ENCODE measurements at regions not wholly inside any gene's neighbourhood (a gene's known extent, or its start where the extent isn't known, plus 50 kb on each side); places are given as distances from the start of the nearest gene placed in this dataset.
"Not testable (repeated sequence)": the region's sequence is repeated elsewhere in the genome, so short reads cannot be mapped to it uniquely, and the experiment has no call there.

DNA sequence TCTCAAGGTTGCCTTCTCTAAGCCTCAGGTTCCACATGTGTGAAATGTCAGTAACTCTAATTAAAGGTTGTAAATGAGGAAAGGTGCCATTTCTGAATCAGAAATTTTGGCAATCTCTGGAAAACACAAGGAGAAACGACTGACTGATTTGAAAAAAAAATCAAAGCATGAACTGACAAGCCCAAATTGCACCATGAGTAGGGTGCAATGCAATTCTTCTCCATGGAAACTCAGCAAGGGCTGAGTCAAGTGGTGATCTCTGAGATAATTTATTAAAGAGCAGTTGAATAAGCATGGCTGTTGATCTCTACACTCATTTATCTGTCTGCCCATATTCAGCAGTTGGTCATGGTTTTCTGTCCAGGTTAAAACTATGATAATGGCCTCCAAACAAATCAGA lies 201.6 kb upstream of the CMC1 start:
- no peak for DNase-seq

DNA sequence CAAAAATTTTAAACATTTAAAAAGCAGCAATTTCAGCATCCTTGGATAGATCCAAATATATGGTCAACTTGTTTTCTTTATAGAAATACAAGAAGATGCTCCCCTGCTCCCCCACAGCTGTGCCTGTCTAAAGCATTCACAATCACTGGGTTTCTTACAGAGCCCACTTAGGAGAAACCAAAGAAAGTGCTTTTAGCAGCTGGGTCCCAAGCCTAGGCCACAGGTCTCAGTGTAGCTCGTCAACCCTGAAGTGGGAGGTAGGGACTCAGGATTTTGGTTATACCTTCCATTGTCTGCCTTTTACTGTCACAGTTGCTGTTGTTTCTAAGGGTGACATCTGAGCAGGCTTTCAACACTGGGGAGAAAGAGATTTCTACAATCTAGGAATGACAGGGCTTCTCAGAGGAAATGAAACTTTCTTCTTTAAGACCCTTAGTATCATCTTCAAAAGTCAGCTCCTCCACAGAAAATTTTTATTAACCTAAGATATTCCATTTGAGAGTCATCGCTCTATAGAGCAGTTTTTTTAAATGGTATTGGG lies 199.3 kb upstream of the CMC1 start:
- no peak for DNase-seq

DNA sequence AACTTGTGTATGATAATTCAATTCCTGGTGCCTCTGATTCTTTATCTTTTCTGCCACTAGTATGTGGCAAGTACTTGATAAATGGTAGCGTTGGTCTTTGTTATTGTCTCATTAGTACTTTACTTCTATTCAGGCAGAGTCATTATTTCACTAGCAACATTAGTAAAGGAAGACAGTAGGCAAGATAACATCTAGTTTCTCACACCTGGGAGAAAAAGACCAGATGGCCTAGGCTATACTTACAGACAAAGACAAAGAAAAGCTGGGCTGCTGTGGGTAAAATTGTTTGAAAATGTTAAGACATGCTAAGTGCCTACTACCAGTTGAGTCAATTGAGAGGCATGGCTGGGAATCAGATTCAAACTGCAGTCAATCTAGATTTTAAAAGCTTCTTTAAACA lies 198.7 kb upstream of the CMC1 start:
- DNase-seq, result no peak

DNA sequence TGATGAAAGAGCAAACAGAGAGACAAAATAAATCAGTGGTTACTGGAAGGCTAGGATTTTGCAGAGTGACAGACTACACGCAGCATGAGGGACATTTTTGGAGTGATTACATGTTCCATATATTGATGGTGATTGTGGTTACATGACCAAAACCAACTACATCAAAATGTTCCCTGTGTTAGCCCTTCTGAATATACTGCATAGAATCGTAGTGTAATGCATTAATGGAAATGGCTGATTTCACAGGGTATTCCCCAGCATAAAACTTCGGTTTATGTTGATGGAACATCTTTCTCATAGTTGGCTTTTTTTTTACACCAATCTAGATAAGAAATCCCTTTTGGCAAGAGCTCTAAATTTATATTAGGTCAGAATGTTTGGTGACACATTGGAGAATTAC lies 191.3 kb upstream of the CMC1 start:
- DNase-seq, result no peak

DNA sequence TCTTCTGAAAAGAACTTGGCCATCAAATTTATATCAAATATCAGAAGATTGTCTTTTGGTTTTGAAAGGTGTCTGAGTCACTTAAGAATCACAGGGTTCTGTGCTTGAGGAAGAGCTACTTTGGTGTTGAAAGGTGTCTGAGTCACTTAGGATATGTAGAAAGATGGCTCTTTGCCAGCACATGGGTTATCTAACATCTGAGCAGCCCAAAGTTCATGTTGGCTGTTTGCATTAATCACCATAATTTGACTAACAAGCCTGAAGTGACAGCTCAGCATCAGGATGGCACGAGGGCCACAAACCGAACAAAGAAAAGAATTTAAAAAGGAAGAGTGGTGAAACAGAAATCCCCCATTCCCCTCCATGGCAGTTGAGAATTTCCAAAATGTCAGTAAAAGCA lies 190.5 kb upstream of the CMC1 start:
- DNase-seq, result no peak

DNA sequence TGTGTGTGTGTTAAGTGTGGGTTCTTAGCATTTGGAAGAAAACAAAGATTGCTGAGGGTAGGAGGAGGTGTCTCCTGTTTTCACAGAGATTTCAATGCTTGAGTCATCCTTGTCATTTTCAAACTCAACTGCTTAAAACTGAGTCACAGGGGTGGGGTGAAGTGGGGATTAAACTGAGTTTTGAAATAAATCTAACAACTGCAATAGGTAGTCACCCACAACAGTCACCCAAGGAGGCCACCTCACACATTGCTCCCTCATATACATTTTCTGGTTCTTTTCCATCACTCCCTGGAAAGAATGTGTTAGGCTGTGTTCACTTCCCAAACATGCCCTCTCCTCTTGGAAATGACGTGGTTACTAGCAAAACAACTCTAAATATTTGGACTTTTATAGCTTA lies 187.7 kb upstream of the CMC1 start:
- DNase-seq, result no peak

DNA sequence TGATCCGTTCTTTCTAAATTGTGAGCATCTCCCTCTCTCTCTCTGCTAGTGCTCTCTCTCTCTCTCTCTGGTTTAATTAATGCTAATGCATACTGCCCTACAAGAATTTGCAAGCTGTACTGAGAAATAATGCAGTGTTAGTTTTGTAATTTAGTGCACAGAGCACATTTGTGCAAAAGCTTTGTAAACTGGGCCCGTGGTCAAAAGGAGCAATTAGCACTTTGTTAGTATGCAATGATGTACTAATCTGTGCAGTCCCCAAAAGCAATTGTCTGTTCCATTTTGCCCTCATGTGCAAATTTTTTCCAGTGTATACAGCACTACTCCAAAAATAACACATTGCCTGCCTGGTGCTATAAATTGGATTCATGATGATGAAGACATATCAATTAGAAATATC lies 184.6 kb upstream of the CMC1 start:
- no peak for DNase-seq

DNA sequence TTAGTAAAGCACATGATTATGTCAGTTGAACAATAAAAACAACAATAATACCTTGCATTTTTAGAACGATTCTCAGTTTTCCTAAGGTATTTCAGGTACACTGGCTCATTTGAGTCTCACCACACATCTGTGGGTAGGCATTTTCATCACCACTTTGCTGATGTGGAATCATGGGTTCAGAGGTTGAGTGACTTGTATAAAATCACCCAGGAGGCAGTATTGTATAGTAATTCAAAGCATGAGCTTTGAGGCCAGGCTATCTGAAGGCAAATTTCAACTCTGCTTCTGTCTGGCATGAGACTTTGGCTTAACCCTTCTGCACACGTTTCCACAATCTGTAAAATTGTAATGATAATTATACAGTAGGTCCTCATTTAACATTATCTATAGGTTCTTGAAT lies 183.9 kb upstream of the CMC1 start:
- no peak for DNase-seq

DNA sequence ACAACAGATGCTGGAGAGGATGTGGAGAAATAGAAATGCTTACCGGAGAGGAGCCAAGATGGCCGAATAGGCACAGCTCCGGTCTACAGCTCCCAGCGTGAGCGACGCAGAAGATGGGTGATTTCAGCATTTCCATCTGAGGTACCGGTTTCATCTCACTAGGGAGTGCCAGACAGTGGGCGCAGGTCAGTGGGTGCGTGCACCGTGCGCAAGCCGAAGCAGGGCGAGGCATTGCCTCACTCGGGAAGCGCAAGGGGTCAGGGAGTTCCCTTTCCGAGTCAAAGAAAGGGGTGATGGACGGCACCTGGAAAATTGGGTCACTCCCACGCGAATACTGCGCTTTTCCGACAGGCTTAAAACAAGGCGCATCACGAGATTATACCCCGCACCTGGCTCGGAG lies 182.2 kb upstream of the CMC1 start:
- DNase-seq, result not testable (repeated sequence)

DNA sequence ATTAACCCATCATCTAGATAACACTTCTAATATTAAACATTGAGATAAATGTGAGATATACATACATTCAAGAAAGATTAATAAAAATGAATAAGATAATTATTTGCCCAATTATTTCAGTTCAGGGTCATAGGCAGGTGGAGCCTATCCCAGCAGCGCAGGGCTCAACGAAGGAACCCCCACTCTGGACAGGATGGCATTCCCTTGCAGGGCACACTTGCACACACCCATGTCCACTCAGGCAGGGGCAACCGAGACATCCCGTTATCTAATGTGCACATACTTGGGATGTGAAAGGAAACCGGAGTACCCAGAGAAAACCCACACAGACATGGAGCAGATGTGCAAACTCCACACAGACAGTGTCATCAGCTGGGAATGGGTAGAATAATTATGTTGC lies 175.4 kb upstream of the CMC1 start:
- DNase-seq, result no peak

DNA sequence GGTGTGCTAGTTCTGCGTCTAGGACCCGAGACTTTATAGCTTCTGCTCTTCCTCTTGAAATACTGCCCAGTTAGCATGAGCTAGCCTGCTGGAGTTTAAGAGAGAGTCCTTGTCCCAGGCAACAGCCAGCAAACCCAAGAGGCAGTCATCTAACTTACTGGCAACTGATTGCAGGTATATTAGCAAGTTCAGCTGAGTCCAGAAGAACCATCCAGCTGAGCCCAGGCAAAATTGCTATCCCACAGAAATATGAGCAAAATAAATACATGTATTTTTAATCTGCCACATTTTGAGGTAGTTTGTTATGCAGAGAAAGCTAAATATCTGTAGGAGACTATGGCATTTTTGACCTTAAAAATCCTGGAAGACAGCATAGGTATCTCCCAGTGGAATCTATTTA lies 174.4 kb upstream of the CMC1 start:
- no peak for DNase-seq

DNA sequence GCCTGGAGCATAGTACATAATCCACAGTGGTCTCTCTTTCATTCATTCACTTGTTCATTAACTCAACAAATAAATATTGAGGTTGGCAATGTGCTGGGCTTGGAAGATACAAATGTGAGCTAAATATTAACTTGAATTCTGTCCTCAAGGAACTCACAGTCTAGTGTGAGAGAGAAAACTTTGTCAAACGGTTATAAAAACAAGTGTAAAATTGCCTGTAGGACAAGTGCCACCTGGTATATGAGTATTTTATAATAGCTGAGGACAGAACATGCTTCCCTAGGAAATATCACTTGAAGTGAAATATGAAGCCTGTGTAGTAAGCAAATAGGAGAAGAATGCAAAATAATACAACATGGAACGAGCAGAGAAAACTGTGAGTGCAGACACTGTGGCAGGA lies 173.1 kb upstream of the CMC1 start:
- DNase-seq, result no peak

DNA sequence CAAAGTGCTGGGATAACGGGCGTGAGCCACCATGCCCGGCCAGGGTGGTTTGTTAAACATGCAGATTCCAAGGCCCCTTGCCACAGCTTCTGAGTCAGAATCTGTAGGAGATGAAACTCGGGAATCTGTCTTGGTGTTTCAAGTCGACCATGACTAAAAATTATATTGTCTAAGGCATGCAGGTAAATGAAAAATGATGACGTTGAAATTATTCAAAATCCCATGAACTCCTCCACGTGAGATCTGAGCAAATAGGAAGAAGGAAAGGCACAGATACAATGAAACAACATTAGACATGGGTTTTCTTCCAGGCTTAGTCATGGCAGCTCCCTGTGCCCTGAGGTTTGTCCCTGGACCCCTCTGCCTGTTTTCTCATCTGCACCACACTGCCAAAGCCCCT lies 172.0 kb upstream of the CMC1 start:
- no peak for DNase-seq

DNA sequence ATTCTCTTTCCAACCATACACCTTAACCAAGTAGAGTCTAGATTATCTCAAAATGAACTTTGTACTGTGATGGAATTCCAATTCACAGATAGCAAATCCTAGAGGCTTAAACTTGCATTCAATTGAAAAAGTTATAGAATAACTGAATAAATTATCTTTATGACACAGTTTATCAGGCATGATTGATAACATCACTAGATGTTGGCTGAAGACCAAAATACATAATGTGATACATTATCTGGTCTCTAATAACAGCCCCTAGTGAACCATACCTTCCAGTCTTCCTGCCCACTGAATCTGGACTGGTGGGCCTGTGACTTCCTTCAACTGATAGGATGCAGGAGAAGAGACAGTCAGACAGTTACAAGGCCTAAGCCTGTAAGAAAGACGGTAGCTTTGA lies 165.2 kb upstream of the CMC1 start:
- DNase-seq, result no peak

DNA sequence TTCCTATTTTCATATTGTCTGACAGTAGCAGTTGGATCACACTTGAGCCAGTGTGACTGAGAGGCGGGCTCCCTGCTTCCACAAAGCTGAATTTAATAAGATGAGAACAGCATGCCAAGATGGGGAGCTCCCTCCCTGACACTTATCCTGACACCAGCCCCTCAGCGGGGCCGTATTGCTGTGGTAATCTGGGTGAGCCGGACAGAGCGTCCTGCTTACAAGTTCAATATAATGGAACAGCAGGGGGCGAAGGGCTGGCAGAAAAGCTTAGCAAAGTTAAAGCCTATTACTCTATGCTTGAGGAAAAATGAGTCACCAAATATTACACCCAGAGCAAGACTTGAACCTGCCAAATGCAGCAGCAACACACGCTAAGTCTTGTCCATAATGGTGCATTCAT lies 163.8 kb upstream of the CMC1 start:
- DNase-seq, result no peak

DNA sequence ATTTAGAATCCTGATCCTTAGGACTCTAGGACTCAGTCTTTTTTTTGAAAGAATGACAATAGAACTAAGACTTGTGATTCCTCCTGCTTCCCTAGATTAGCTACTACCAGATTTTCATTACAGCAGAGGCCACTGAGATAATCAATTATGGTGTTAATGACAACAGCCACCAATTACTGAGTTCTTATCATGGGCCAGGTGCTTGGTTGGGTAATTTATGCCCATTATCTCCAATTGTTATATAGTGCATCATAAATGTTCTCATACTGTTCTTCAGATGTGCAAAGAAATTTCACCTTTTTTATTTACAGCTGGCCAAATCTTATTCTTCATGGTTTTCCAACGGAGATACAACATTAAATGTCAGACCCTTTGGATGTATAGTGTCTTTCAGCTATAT lies 162.9 kb upstream of the CMC1 start:
- DNase-seq, result no peak

DNA sequence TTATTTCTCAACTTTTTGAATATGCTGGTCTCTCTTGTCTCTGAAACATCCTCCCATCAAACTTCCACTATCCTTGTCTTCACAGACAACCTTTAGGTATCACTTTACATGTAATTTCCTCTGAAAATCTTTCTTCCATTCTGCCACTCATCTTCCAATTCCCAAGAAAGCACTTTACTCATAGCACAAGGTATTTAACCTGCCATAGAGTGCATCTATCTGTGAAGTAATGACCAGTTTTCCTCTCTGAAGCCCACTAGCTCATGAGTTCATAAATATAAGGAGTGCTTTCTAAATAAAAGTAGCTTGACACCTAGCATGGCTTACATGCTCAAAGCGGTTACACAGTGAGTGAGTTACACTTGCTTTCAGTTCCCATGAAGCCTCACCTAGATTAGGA lies 160.7 kb upstream of the CMC1 start:
- DNase-seq, result no peak

DNA sequence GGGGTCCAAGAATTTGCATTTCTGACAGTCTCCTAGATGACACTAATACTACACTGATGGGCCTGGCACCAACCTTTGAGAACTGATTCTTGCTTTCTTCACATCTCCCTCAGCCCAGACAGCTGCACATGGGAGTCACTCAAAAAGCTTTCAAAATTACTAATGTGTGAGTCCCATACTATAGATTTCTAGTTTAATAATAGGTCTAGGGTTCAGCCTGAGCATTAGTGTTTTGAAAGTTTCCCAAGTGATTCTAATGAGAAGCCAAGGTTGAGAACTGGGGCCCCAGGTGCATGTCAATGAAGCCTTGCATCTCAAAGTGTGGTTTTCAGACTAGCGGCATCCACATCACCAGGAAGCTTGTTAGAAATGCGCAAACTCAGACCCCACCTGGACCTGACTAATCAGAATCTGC lies 159.9 kb upstream of the CMC1 start:
- no peak for DNase-seq

DNA sequence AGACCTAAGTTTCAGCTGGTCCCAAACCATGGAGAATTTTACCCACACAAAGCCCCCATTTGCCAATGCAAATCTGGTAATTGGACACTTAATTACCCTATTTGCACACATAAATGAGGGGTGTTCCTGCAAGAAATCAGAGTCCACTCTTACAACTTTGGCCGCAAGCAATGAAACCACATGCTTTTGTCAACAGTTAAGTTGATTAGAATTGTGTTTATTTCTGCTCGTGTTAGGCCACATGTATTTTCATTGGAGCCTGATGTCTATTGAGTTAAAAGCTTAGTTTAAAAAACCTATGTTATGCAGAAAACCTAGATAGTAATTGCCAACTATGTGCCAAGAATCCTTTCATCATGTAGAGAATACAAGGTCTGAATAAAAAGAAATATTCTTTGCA lies 153.8 kb upstream of the CMC1 start:
- no peak for DNase-seq

DNA sequence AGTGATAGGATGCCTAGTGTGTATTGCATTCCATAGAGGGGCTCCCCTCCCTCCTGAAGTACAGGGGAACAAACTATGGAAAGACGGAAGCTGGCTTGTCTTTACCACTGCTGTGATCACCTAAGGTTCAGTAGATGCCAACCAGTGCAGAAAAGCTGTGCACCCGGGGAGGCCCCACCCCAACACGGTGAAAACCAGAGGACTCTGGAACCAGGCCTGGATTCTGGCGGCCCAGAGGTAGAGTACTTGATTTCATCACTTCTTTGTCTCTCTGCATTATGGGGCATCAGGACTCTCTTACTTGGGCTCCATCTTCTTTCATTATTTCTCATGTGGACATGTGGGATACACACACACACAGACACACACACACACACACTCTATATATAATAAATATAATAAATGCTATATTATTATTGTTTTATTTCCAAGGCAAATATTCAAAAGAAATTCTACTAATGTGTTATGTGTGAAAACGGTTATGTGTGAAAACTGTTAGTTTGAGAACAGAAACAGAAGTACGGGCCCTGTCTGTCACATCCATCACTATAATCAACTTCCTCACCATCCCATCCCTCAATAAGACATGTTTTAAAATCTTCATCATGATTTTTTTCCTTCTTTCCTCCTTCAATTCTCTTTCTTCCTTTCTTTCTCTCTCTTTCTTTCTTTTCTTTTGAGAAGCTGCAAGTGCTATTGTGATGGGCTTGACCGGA lies 152.4 kb upstream of the CMC1 start:
- DNase-seq, result no peak

DNA sequence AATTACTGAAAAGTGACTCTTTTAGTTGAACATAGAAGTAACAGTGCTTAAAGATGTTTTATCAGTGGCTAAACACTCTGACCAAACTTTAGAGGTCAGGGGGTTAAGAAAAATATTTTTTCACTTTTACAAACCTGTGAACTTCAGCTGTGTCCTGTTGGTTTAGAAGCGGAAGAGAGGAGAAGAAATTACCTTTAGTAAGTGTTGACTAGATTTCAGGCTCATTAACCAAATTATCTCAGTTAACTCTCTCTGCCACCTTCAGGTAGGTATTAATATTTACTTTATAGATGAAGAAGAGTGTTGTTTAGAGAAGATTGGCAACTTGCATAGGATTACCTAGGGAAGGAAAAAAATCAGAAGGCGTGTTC lies 151.9 kb upstream of the CMC1 start:
- no peak for DNase-seq

DNA sequence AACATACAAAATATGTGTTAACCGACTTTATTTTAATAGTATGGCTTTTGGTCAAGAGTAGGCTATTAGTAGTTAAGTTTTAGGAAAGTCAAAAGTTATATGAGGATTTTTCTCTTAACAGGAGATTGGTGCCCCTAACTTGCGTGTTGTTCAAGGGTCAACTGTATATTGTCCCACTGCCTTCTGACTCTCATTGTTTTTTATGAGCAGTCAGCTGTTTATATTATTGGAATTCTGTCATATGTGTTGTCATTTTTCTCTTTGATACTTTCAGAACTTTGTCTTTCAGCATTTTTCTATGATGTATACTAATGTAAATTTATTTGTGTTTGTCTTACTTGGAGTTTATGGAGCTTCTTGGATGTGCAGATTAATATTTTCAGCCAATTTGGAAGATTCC lies 142.1 kb upstream of the CMC1 start:
- no peak for DNase-seq

DNA sequence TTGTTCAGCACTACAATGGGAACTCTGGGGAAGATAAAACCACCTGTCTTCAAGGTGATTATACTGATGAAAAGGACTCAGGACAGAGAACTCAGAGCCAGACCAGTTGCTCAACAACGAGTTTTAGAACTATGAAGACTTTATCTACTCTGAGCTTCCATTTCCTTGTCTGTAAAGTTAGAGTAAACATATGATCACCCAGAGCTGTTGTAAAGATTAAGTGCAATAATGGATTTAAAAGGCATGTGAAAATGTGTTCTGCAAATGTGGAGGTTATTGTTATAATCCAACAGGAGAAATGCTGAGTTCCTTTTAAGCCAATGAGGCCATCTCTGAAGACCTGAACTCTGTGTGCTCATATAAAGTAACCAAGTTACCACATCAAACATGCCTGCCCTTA lies 139.7 kb upstream of the CMC1 start:
- DNase-seq, result no peak

DNA sequence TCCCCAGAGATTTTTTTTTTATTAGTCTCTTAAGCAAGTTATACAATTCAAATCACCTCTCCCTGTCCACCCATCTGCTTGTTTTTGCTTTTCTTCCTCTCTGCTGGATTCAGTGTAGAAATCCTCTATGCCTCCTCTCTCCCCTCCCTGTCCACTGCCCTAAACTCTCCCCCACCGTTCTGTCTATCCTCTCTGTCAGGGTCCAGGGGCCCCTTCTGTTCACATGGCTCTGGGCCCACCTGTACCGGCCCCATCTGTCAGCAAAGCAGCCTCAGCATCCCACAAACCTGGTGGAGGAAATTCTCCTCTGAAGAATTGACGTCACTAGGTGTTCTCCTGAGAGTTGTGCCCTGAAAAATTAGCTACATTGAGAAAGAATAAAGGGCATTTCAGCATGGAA lies 137.6 kb upstream of the CMC1 start:
- no peak for DNase-seq

DNA sequence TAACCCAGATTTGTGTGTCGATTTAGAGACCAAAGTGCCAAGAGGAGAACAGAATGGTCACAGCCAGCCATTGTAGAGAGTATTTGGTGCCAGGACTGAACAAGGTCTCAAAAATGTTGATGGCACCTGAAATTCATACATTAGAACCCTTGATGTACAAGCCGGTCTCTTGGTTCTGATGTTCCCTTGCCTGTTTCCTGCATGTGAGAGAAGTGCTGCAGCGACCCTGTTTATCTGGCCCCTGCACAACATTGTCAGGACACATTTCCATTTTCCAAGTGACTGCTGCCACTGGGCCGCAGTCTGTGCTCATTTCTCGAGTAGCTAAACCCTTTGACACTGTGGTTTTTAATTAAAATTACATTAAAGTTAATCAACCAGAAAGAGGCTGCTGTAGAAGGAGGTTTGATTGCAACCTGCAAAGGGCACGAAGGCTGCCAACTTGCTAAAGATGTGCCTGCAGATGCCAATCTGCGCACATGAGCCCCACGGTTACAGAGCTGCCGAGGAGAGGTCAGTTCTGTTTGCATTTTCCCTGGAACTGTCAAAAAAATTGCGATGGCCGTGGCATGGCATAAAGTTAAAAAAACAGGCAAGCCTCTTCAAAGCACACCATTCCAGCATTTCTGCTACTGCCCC lies 136.4 kb upstream of the CMC1 start:
- DNase-seq, result no peak

Data from GDM1 (cell line).